ENCODE measurements at regions not wholly inside any gene's neighbourhood (a gene's known extent, or its start where the extent isn't known, plus 50 kb on each side); places are given as distances from the start of the nearest gene placed in this dataset.
A peak's percentile ranks its signal among the peaks of the same experiment; 100 is the strongest.
"Not testable (repeated sequence)": the region's sequence is repeated elsewhere in the genome, so short reads cannot be mapped to it uniquely, and the experiment has no call there.

DNA sequence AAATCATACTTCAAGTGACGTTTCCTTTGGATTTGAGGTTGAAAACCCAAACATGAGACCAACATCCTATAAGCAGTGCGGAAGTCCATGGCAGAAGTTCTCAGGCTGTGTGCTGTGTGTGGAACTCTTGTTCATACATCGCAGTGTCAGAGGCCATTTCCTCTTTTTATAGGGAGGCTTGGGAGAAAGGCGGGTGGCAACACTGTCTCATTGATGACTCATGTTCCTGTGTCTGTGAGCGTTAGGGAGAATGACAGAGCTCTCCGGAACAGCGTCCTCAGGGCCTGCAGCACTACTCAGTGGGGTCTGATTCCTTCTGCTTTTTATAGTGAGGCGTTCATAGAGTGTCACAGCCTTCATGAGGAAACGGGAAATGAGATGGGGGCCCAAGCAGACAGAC is 98.8 kb upstream of the BASP1 start:
- no peak for DNase-seq (ENCODE audit: low spot score)
- ATAC-seq: peak; percentile 82

DNA sequence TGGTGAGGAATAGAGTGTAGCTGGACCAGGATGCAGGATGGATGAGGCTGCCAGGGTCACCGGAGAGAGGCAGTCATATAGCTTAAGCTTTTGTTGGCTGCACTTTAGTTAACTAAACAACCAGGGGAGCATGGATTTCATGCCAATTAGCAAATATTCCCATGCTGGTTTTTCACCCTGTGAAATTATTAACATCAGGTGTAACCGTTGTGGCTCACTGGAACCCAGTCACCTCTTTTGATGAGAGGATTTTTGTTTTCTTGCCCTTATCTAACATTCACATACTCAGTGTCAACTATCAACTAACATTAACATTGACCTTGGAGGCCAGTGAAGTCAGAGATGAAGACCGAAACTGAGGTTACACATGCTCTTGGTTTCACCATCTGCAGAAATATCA is 97.2 kb upstream of the BASP1 start:
- no peak for ATAC-seq
- DNase-seq (ENCODE audit: low spot score): no peak

DNA sequence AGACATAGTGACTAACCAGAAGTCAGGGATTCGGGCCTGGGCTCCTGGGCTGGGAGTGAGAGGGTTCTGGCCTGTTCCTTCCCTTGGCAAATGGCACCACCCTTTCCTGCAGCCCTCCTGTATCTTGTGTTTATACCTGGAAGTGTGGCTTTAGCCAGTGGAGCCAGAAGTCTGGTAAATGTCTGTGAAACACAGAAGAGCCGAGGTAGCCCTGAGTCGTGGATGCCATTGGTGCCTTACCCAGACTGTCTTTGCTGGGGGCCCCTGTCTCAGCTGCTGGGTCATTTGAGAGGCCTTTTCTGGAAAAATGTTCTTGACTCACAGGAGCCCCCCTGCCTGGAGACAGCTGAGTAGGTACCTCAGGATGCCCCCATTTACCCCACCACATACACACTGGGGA is 95.7 kb upstream of the BASP1 start:
- ATAC-seq: no peak
- no peak for DNase-seq (ENCODE audit: low spot score)

DNA sequence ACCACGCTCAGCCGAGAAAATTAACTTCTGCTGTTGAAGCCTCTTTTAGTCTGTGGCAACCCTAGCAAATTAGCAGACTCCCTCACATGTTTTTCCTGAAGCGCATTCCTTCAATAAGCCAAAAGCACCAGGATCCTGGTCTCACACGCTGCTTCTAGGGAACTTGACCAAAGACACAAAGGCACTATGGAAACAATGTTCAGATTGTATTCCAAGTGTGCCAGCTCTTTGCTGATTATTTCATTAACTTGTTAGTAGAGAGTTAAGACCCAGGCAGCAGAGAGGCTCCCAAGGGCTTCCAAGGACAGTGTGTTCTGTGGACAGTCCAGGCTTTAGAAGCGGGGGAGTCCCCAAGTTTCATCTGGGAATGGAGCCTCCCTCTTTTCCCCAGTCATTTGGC is 94.4 kb upstream of the BASP1 start:
- no peak for DNase-seq (ENCODE audit: low spot score)
- ATAC-seq: no peak

DNA sequence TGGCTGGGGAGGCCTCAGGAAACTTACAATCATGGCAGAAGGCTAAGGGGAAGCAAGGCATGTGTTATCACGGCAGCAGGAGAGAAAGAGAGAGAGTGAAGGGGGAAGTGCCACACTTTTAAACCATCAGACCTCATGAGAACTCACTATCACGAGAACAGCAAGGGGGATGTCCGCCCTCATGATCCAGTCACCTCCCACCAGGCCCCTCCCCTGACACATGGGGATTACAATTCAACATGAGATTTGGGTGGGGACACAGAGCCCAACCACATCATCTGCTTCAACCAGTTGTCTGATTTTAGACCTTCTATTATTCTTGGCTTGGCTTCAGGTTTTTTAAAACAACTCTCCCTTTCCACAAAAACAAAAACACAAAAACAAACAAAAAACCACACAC is 93.7 kb upstream of the BASP1 start:
- ATAC-seq; DNase-seq (ENCODE audit: low spot score): not testable (repeated sequence)

DNA sequence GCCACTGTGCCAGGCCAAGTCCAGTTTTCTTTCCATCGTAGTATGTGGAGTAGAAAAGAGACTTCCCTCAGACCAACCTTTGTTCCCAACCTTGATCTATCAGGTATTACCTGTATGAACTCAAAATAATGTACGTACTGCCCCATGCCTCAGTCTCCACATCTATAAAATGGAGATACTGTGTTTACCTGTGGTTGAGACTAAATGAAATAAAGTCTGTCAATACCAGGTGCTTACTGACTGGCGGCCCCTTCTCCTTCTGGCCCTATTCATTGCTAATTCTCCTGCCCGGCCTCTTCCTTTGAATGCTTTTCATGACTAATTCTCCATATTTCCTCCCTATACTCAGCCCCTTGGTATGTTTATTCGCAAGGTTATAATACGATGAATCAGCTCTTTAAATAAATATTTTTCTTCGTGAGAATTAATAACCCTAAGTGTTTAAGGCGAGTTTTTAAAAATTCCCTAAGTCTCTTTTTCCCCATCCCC is 89.6 kb upstream of the BASP1 start:
- no peak for ATAC-seq
- DNase-seq (ENCODE audit: low spot score): no peak

DNA sequence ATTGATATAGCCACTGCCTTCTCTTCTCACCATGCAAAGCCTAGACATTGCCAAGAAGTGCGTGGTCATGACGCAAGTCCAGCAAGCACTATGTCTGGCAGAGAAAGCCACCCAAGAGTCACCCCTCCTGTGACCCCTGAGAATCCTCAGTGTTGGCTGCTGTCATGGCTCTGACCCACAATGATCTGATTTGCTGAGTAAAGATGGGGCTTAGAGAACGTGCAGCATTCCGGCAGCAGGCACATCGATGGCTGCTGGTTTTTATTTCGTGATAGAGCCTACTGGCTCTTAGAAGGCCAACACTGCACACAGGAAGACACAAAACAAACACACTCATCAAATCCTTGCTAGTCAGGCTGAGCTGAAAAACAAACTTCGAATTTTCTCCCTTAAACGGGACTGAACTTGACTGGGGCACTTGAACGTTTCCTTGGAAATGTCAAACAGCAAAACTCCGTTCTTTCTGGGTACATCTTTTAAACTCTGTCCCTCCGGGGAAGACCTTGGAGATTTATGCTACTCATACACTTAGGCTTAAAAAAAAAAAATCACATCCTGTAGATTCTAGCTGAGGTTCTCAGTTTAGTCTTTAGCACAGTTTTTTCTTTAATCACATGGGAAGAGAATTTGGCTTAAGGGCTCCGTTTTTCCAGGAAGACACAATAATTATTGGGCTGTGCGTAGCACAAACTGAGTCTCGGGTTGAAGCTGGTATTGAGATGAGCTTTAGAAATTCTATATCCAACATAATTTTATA is 88.2 kb upstream of the BASP1 start:
- no peak for ATAC-seq
- DNase-seq (ENCODE audit: low spot score): no peak

DNA sequence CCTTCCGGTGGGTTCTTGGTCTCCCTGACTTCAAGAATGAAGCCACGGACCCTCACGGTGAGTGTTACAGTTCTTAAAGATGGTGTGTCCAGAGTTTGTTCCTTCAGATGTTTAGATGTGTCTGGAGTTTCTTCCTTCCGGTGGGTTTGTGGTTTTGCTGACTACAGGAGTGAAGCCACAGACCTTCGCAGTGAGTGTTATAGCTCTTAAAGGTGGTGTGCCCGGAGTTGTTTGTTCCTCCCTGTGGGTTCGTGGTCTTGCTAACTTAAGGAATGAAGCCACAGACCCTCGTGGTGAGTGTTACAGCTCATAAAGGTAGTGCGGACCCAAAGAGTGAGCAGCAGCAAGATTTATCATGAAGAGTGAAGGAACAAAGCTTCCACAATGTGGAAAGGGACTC is 87.1 kb upstream of the BASP1 start:
- not testable (repeated sequence) for DNase-seq (ENCODE audit: low spot score)

DNA sequence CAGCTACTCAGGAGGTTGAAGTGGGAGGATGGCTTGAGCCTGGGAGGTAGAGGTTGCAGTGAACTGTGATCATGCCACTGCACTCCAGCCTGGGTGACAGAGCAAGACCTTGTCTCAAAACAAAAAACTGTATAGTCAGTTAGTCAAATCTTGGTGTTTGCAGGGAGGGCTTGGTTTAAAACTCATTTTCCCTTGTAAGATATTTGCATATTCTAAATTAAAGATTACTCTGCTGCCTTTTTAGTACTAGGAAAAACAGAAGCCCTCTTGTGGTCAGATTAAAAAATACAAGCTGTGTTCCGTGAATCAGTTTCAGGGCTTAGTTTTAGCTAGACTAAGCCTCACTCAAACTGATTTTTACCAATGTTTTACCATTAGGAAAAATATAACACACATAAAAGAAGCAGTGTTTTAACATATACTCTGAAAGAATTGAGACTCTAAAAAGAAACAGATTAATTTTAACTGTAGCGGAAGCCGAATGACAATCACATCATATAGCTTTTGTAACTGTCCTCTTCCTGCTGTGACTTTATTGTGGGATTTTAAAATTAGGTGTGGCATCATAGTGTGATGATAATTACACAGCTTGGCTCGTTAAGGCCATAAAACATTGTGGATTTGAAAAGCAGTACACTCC is 84.9 kb upstream of the BASP1 start:
- no peak for DNase-seq (ENCODE audit: low spot score)
- ATAC-seq: peak; percentile 61

More for the DNA sequence above, 87.1 kb upstream of the BASP1 start:
- ATAC-seq: not testable (repeated sequence)

DNA sequence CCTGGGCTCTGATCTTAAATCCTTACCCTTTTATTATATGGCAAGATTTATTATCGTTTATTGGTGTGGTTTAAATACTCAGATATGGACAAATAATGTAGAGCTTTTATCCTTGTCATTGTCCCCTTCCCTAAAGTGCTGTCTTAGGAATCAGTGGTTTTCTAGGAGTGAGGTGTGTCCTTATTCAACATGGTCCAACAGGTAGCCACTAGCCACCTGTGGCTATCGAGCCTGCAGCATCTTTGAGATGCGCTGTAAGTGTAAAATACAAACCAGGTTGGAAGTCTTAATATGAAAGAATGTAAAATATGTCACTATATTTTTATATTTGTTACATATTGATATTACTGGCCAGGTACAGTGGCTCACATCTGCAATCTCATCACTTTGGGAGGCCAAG is 82.4 kb upstream of the BASP1 start:
- DNase-seq (ENCODE audit: low spot score): no peak
- ATAC-seq: no peak

DNA sequence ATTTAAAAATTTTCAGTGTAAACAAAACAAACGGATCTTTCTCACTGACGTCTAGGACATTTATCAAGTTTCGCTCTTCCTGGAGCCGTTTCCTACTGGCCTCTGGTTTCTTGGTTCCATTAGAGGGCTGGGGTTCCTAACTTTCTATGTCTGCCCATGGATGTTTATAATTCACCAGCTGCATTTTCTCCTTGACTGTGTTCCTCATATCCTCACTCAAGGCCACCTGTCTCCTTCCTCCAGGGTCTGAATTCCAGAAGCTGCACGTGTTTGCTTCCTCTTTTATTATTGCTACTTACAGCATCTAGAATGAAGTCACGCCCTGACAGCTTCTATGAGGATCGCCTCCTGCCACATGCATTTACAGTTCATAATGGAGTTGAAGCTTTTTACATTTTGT is 74.1 kb upstream of the BASP1 start:
- DNase-seq (ENCODE audit: low spot score) (no peak), ATAC-seq (peak; percentile 29)

DNA sequence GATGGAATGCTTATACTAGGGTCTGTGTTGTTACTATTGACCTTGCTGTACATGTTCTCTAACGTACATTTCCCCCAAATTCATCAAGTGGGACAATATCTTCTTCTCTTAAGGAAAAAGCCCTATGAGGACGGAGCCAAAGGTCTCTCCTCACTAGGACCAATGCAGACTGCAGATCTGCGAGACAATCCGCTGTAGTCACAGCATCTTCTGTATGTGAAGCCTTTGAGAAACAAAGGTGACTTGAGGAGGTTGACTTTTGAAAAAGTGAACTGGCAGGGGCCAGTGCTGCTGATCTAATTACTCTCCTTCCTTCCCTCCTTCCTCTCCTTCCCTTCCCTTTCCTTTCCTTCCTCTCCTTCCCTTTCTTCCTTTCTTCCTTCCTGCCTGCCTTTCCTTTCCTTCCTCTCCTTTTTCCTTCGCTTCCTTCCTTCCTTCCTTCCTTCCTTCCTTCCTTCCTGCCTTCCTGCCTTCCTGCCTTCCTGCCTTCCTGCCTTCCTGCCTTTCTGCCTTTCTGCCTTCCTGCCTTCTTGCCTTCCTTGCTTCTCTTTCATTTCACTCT is 71.1 kb upstream of the BASP1 start:
- no peak for DNase-seq (ENCODE audit: low spot score)
- no peak for ATAC-seq

DNA sequence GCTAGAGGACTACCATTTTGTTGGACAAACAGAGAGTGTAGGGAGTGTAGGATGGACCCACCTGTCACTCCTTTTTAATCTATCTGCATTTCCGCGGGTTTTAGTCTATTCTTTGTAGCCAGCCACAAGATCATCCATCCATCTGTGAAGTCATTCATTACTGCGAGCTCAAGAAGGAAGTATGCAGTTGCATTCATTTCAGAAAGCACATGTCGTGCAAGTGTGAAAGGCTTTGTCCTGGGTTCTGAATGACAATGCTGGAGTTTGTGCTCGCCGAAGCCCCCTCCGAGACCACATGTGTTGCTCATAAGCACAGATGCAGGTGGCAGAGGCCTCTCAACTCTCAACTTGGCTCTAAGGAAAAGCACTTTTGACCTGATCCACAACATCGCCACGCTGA is 70.3 kb upstream of the BASP1 start:
- no peak for DNase-seq (ENCODE audit: low spot score)
- no peak for ATAC-seq

DNA sequence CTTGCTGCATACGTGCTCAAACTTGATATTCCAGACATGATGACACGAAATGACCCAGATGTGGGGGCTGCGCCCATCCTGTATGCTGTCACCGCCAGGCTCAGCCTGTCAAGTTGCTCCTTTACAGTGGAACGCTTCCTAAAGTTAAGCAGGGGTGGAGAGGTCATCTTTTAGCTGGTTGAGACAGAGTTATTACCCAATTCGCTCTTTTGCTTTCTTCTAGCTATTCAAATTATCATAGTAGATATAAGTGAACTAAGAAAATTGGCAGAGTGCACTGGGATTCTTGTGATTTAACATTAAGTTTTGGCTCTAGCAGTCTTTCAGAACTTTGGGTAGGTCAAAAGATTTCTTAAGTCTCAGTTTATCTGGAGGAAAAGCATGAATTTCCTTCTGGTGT is 69.8 kb upstream of the BASP1 start:
- ATAC-seq (peak; percentile 51), DNase-seq (ENCODE audit: low spot score) (no peak)

DNA sequence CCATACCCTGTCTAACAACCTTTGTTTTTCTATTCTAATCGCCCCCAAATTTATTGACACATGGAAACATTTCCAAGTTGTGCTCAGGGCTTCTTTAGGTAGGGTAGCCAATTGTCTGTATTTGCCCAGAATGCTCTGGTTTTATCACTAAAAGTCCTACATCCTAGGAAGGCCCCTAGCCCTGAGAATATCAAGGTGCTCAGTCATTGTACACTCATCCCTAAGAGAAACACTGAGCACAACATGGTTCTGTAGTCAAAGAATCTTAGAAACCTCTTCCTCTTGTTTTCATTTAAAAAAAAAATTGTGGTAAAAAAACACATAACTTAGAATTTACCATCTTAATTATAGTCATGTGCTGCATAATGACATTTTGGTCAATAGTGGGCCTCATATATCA is 69.0 kb upstream of the BASP1 start:
- DNase-seq (ENCODE audit: low spot score): no peak
- ATAC-seq: no peak

DNA sequence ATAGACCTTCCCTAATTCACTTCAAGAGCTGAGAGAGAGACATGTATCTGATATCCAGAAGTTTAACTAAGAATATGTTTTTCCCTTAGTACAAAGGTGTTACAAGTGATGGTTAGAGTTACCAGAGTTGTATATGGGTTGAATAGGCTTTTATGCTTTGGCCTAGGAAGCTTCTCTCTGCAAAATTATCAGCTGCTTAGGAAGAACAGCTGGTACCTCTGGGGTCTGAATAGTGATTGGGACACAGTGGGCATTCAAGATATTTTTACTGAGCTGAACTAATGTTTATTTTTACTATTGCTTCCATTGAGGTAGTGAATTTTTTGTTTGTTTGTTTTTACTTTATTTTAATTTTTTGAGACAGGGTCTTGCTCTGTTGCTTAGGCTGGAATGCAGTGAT is 67.6 kb upstream of the BASP1 start:
- ATAC-seq (no peak), DNase-seq (ENCODE audit: low spot score) (no peak)

DNA sequence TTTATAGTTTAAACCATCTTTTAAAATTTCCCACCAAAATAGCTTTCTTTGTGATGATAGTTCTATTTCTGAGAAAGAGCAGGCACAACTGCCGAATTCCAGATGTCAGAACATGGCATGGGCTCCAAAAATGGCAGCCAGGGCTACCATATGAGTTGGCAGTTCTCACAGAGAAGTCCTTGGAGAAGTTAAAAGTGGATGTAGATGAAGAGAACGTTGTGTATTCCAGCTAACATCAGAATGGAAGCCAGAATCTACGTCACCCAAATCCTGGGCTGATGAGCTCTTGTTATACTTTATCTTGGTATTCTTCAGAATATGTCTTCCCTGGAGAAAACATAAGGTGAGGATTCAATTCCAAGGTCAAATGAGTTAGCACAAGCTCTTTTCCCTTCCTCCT is 66.9 kb upstream of the BASP1 start:
- no peak for ATAC-seq
- DNase-seq (ENCODE audit: low spot score): no peak

DNA sequence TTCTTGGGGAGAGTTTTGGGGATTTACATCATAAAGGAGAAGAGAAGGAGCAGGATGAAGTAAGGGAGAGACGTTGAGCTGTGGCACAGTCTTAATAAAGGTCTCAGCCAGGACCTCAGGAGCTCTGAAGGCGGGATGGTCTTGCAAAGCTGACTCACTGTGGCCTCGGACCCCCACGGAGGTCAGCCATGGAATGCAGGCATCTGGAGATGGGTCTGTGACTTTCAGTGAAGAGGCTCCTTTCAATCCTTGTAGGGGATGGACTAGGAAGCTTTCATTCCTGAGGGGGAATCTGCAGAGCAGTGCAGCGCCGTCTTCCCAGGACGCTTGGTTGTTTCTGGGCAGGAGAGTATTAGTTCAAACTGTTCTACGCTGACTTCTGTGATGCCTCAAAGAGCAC is 65.7 kb upstream of the BASP1 start:
- DNase-seq (ENCODE audit: low spot score): no peak

DNA sequence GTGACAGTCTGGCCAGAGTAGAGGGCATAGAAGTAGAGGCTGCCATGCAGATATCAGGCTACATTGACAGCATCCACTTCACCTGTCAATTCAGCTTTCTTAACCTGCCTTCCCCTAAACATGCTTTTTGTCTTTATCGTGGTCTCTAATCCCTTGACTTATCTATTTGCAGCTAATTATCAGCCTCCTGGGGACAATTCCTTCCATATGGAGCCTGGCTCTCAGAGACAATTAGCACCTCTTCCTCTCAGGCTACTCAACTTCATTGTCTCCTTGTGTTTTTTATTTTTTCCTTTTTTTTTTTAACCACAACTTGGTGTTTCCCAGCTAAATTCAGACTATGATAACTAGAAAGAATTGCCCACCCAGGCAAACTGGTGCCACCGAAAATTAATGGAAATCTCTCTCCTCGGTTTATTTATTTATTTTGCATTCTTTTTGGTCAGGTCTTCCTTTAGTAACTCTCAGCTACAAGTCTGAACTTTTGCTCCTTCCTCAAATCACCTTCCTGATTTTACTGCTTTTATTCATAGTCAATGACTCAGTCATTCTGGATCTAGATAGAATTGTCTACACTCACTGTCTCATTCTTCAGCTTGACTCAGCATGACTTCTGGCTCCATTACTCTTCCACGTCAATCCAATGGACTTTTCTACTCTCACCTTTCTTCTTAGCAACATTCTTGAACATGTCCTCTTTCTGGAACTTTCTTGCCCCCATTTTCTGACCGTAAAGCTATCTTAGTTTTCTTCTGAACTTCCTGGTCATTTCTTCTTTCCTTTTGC is 63.0 kb upstream of the BASP1 start:
- ATAC-seq: no peak
- DNase-seq (ENCODE audit: low spot score): no peak

More for the DNA sequence above, 65.7 kb upstream of the BASP1 start:
- ATAC-seq: no peak

DNA sequence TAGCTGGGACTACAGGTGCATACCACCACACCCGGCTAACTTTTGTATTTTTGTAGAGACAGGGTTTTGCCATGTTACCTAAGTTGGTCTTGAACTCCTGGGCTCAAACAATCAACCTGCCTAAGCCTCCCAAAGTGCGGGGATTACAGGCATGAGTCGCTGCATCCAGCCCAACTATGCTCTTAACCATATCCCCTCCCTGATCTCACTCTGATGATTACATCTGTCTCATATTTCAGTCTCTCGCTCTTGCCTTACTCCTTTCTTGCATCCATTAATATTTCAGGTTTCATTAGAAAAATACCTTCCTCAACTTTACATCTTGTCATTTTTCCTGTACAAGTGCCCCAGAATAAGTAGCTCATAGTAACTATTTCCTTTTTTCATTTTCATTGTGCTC is 61.0 kb upstream of the BASP1 start:
- DNase-seq (ENCODE audit: low spot score): no peak

DNA sequence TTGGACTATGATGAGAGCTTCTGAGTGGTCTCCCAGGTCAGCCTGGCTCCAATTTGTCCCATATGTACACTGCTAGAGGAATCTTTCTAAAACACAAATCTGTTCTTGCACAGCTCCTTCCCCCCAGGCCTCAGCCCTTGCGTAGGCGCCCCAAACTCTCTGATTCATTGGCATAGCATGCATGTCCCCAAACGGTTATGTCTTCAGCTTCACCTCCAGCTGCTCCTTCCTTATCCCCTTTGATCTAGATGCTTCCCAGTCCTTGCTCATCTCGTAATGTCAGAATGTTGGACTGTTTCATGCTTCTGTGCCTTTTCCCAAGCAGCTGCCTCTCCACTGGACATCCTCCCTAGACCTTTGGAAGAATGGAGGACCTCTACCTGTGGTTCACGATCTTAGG is 60.1 kb upstream of the BASP1 start:
- DNase-seq (ENCODE audit: low spot score): no peak
- ATAC-seq: no peak

More for the DNA sequence above, 61.0 kb upstream of the BASP1 start:
- ATAC-seq: no peak
